HepG2 (cell line): ENCODE measurements at regions not wholly inside any gene's neighbourhood (a gene's known extent, or its start where the extent isn't known, plus 50 kb on each side); places are given as distances from the start of the nearest gene placed in this dataset.
A peak's percentile ranks its signal among the peaks of the same experiment; 100 is the strongest.

Source experiments
- ATAC-seq: fragments of 200-7000 bp; cut with Tn5 transposase; 3 replicates; pipeline ENCODE4 v1.9.1; 2020; ENCODE audit warnings: mild to moderate bottlenecking, moderate library complexity
- BruUV-seq: library from RNA; stranded (reverse); fragments of 400-500 nt; replicated peaks from 2 replicates; lab custom pipeline; 2021; lab: Mats Ljungman, UMichigan
- CTCF ChIA-PET: fragments of 300-600 bp; formaldehyde crosslinking; extraction: SDS; loops from one replicate; lab custom pipeline; 2021; ENCODE audit warnings: low total read pairs, inconsistent platforms, low intra/inter-chr PET ratio; lab: Yijun Ruan, JAX
- POLR2A ChIA-PET: fragments of 350-600 bp; sonication (Branson Sonifier 250); formaldehyde crosslinking; loops from one replicate; lab custom pipeline; 2020; ENCODE audit warnings: antibody characterized with exemption, inconsistent platforms; lab: Yijun Ruan, JAX
- DNase-seq: peaks from one replicate; pipeline ENCODE4 v3.0.0-alpha.2; 2015; ENCODE audit warnings: low spot score
- FAIRE-seq: peaks from 3 replicates; lab custom pipeline; 2011; peaks lifted over from hg19 to GRCh38; lab: Jason Lieb, UNC
- H2AFZ ChIP-seq: one replicate; pipeline ENCODE4 v1.6.1; 2011; ENCODE audit warnings: low read length, inconsistent platforms
- H3K27ac ChIP-seq: fragments of 300-600 bp; 3 replicates; pipeline ENCODE4 v1.8.0; 2011; ENCODE audit warnings: mixed run types, mild to moderate bottlenecking, mixed read lengths, low read length, inconsistent platforms; ENCODE audit not compliant: insufficient read depth; ENCODE audit errors: extremely low read length
- H3K27me3 ChIP-seq, 2 experiments: fragments of 200-600 bp in 1 of 2; 2 replicates in 1 of 2; 3 replicates in 1 of 2; pipeline versions ENCODE4 v1.6.0 to v1.8.0; 2011; ENCODE audit warnings: low read length in 2 of 2, mild to moderate bottlenecking in 2 of 2, moderate library complexity in 2 of 2, inconsistent platforms in 1 of 2; ENCODE audit not compliant: insufficient read depth in 2 of 2, control insufficient read depth in 1 of 2
- H3K36me3 ChIP-seq, 2 experiments: fragments of 200-600 bp in 1 of 2; replicated peaks in 1 of 2; 2 replicates in 1 of 2; 3 replicates in 1 of 2; pipeline versions ENCODE4 v1.5.1 to v1.8.0; 2011; ENCODE audit warnings: low read length in 2 of 2, inconsistent platforms in 1 of 2; ENCODE audit not compliant: insufficient read depth in 2 of 2, control insufficient read depth in 1 of 2
- H3K4me1 ChIP-seq: 2 replicates; pipeline ENCODE4 v1.5.1; 2012; ENCODE audit warnings: low read length, inconsistent platforms; ENCODE audit not compliant: insufficient read depth
- H3K4me2 ChIP-seq: 2 replicates; pipeline ENCODE4 v1.6.0; 2011; ENCODE audit warnings: low read depth, low read length, inconsistent platforms
- H3K4me3 ChIP-seq, 3 experiments: fragments of 200-600 bp in 1 of 3; sonication (generic), shearing (Covaris generic) in 1 of 3; replicated peaks in 1 of 3; 2 replicates each; pipeline ENCODE4 v1.5.1; 2011 to 2016; ENCODE audit warnings: low read length in 3 of 3, inconsistent platforms in 2 of 3, low read depth in 2 of 3, mild to moderate bottlenecking in 2 of 3, control low read depth in 1 of 3, mixed read lengths in 1 of 3; ENCODE audit not compliant: insufficient read depth in 1 of 3
- H3K79me2 ChIP-seq: one replicate; pipeline ENCODE4 v1.6.1; 2011; ENCODE audit warnings: low read length, inconsistent platforms; ENCODE audit not compliant: insufficient read depth
- H3K9ac ChIP-seq: 2 replicates; pipeline ENCODE4 v1.6.0; 2011; ENCODE audit warnings: mild to moderate bottlenecking, low read depth, low read length, inconsistent platforms; ENCODE audit not compliant: insufficient read depth
- H3K9me3 ChIP-seq: 2 replicates; pipeline ENCODE4 v1.5.1; 2012; ENCODE audit warnings: mild to moderate bottlenecking, low read length
- H4K20me1 ChIP-seq: 2 replicates; pipeline ENCODE4 v1.6.0; 2011; ENCODE audit warnings: inconsistent platforms, mild to moderate bottlenecking, low read length, moderate library complexity; ENCODE audit not compliant: insufficient read depth
- CAMTA2 ChIP-seq: sonication (generic); formaldehyde crosslinking; IDR thresholded peaks from 2 replicates; pipeline ENCODE4 v1.4.0; 2020; ENCODE audit warnings: mild to moderate bottlenecking, missing genetic modification reagents, borderline replicate concordance
- FOXA3 ChIP-seq: IDR thresholded peaks from 2 replicates; pipeline ENCODE4 v1.6.1; 2016; ENCODE audit warnings: missing genetic modification reagents, missing compliant biosample characterization
- GTF3A ChIP-seq: sonication (generic); formaldehyde crosslinking; conservative IDR thresholded peaks from 2 replicates; pipeline ENCODE4 v1.4.0; 2020; ENCODE audit warnings: mild to moderate bottlenecking, missing genetic modification reagents
- HDAC6 ChIP-seq: fragments of 200-600 bp; sonication (generic); IDR thresholded peaks from 2 replicates; pipeline ENCODE4 v1.7.0; 2017; ENCODE audit warnings: mild to moderate bottlenecking, antibody characterized with exemption, low read length, low read depth
- NFE2L2 ChIP-seq: fragments of 150-350 bp; IDR thresholded peaks from 2 replicates; pipeline ENCODE4 v1.6.1; 2014; ENCODE audit warnings: low read length
- POGZ ChIP-seq: sonication (generic); formaldehyde crosslinking; IDR thresholded peaks from 2 replicates; pipeline ENCODE4 v1.4.0; 2020; ENCODE audit warnings: mild to moderate bottlenecking, missing genetic modification reagents
- PRMT3 ChIP-seq: sonication (generic); formaldehyde crosslinking; IDR thresholded peaks from 2 replicates; pipeline ENCODE4 v1.8.1; 2022; ENCODE audit warnings: low read depth, mild to moderate bottlenecking, moderate library complexity, missing genetic modification reagents, borderline replicate concordance
- RORA ChIP-seq: sonication (generic); formaldehyde crosslinking; IDR thresholded peaks from 2 replicates; pipeline ENCODE4 v1.5.0; 2020; ENCODE audit warnings: mild to moderate bottlenecking, missing genetic modification reagents, moderate library complexity
- ZNF251 ChIP-seq: sonication (generic); formaldehyde crosslinking; IDR thresholded peaks from 2 replicates; pipeline ENCODE4 v1.9.0; 2021; ENCODE audit warnings: mild to moderate bottlenecking, missing genetic modification reagents
- ZNF30 ChIP-seq: sonication (generic); formaldehyde crosslinking; IDR thresholded peaks from 2 replicates; pipeline ENCODE4 v1.5.0; 2020; ENCODE audit warnings: mild to moderate bottlenecking, missing genetic modification reagents
- ZSCAN9 ChIP-seq: IDR thresholded peaks from 2 replicates; pipeline ENCODE4 v1.6.1; 2016; ENCODE audit warnings: borderline replicate concordance
- WGBS: methylation state at CpG from one replicate; pipeline ENCODE4 v1.1.6; 2017; ENCODE audit warnings: low lambda C conversion rate; 5-methylcytosine and 5-hydroxymethylcytosine counted together
- in situ Hi-C: cut with HindIII; loops from 2 replicates; pipeline ENCODE4 v1.10.0; 2017; ENCODE audit warnings: low pct_unique_long_range_greater_than_20kb; ENCODE audit not compliant: extremely low pct_ligation_motif_present
- intact Hi-C: fragments of 100-400 bp; cut with micrococcal nuclease; formaldehyde crosslinking; loops from one replicate; pipeline ENCODE4 v1.10.0; 2022; ENCODE audit not compliant: unreplicated experiment
- TF ChIP-seq, protein P1 (sequence below): sonication (generic); formaldehyde crosslinking; IDR thresholded peaks from 2 replicates; pipeline ENCODE4 v1.5.0; 2020; ENCODE audit warnings: mild to moderate bottlenecking, missing genetic modification reagents
- TF ChIP-seq, protein P2 (sequence below): sonication (generic); formaldehyde crosslinking; IDR thresholded peaks from 2 replicates; pipeline ENCODE4 v1.5.1; 2020; ENCODE audit warnings: mild to moderate bottlenecking, missing genetic modification reagents, moderate library complexity
- TF ChIP-seq, protein P3 (sequence below): sonication (generic); formaldehyde crosslinking; IDR thresholded peaks from 2 replicates; pipeline ENCODE4 v1.4.0; 2020; ENCODE audit warnings: missing genetic modification reagents
- TF ChIP-seq, protein P4 (sequence below): fragments of 450-650 bp; IDR thresholded peaks from 2 replicates; pipeline ENCODE4 v1.6.1; 2016

DNA sequence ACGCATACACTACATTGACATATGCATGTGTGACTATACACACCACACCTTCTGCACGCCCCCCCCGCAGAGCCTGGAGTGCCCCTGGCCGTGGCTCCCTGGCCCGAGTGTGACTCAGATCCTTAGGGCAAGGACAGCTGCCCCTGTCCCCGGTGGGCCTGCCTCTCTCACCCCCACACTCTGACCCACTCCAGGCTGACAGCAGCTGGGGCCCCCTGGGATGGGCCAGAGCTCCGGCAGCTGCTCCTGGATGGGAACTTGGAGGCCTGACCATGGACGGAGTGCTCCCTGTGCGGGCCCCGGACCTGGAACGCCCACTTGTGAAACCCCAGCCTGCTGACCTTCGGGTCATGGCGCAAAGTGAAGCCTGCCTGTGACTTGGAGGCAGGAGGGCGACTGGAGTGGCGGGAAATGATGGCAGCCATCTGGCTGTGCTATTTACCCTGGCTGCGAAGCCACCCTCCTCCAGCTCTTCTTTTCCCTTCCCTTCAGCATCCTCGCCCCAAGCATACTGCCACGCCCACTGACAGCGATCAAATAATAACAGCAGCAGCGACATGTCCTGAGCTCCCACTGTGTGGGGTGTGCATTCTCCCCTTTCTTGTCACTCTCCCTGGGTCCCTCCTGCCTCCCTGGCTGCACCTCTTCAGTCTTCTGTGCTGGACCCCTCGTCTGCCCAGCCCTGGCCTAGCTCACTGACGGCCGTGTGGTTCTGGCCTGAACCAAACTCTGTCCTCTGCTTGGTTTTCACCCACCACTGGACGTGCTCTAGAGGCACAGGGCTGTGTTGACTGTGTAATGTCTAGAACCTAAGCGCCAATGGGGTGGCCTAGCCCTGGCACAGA, 90.7 kb upstream of the MEF2A start:
- no peak overlapping the region for H3K4me3 ChIP-seq
- ChIA-PET CTCF (no interaction called here), POLR2A (interaction anchor here (1.1 to 1.3 kb wide), 2 partner anchors 21 to 54 kb away, joined by 4 read pairs; no protein-coding TSS in a partner anchor)
- BruUV-seq = no TSS peak
- H3K27me3 ChIP-seq = peaks cover 0 to 4% of the 10 kb centered on the region in 2 experiments; a peak in 2 of 5 replicates
- H3K36me3 ChIP-seq = no peaks in the 10 kb centered on the region
- no peak overlapping the region for H3K9ac ChIP-seq
- H3K4me2 ChIP-seq = no peak overlapping the region; the same call in 1 of the 2 replicates
- FAIRE-seq (no peak), DNase-seq (no peak), ATAC-seq (peak; percentile 40)
- WGBS = 57% methylated on average over 19 of the region's 25 CpGs
- peaks cover 44% of the 10 kb centered on the region for H3K4me1 ChIP-seq
- intact Hi-C loops (no loop called here), in situ Hi-C loops (no loop called here)
- no peaks in the 10 kb centered on the region for H3K79me2 ChIP-seq
- H2AFZ ChIP-seq = no peak overlapping the region
- H3K27ac ChIP-seq = no peak overlapping the region
- H4K20me1 ChIP-seq = no peaks in the 10 kb centered on the region
- no peaks in the 10 kb centered on the region for H3K9me3 ChIP-seq
- no peak for TF ChIP-seq GTF3A (CRISPR knock-in tag)
- TF ChIP-seq, protein P1, sequence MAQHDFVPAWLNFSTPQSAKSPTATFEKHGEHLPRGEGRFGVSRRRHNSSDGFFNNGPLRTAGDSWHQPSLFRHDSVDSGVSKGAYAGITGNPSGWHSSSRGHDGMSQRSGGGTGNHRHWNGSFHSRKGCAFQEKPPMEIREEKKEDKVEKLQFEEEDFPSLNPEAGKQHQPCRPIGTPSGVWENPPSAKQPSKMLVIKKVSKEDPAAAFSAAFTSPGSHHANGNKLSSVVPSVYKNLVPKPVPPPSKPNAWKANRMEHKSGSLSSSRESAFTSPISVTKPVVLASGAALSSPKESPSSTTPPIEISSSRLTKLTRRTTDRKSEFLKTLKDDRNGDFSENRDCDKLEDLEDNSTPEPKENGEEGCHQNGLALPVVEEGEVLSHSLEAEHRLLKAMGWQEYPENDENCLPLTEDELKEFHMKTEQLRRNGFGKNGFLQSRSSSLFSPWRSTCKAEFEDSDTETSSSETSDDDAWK (CRISPR knock-in tag) = no peak
- TF ChIP-seq POGZ = 0 out of 2 replicates have a peak, but pooled peaks have one; percentile 31
- TF ChIP-seq, protein P2, sequence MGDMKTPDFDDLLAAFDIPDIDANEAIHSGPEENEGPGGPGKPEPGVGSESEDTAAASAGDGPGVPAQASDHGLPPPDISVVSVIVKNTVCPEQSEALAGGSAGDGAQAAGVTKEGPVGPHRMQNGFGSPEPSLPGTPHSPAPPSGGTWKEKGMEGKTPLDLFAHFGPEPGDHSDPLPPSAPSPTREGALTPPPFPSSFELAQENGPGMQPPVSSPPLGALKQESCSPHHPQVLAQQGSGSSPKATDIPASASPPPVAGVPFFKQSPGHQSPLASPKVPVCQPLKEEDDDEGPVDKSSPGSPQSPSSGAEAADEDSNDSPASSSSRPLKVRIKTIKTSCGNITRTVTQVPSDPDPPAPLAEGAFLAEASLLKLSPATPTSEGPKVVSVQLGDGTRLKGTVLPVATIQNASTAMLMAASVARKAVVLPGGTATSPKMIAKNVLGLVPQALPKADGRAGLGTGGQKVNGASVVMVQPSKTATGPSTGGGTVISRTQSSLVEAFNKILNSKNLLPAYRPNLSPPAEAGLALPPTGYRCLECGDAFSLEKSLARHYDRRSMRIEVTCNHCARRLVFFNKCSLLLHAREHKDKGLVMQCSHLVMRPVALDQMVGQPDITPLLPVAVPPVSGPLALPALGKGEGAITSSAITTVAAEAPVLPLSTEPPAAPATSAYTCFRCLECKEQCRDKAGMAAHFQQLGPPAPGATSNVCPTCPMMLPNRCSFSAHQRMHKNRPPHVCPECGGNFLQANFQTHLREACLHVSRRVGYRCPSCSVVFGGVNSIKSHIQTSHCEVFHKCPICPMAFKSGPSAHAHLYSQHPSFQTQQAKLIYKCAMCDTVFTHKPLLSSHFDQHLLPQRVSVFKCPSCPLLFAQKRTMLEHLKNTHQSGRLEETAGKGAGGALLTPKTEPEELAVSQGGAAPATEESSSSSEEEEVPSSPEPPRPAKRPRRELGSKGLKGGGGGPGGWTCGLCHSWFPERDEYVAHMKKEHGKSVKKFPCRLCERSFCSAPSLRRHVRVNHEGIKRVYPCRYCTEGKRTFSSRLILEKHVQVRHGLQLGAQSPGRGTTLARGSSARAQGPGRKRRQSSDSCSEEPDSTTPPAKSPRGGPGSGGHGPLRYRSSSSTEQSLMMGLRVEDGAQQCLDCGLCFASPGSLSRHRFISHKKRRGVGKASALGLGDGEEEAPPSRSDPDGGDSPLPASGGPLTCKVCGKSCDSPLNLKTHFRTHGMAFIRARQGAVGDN (CRISPR knock-in tag) = peak; percentile 38; the same call in 1 of the 2 replicates
- TF ChIP-seq HDAC6 = no peak
- no peak for TF ChIP-seq ZNF30 (CRISPR knock-in tag)
- no peak for TF ChIP-seq FOXA3
- TF ChIP-seq, protein P3, sequence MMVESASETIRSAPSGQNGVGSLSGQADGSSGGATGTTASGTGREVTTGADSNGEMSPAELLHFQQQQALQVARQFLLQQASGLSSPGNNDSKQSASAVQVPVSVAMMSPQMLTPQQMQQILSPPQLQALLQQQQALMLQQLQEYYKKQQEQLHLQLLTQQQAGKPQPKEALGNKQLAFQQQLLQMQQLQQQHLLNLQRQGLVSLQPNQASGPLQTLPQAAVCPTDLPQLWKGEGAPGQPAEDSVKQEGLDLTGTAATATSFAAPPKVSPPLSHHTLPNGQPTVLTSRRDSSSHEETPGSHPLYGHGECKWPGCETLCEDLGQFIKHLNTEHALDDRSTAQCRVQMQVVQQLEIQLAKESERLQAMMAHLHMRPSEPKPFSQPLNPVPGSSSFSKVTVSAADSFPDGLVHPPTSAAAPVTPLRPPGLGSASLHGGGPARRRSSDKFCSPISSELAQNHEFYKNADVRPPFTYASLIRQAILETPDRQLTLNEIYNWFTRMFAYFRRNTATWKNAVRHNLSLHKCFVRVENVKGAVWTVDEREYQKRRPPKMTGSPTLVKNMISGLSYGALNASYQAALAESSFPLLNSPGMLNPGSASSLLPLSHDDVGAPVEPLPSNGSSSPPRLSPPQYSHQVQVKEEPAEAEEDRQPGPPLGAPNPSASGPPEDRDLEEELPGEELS (CRISPR knock-in tag) = no peak
- TF ChIP-seq ZNF251 (CRISPR knock-in tag) = no peak
- TF ChIP-seq ZSCAN9 (CRISPR knock-in tag) = no peak
- TF ChIP-seq, protein P4, sequence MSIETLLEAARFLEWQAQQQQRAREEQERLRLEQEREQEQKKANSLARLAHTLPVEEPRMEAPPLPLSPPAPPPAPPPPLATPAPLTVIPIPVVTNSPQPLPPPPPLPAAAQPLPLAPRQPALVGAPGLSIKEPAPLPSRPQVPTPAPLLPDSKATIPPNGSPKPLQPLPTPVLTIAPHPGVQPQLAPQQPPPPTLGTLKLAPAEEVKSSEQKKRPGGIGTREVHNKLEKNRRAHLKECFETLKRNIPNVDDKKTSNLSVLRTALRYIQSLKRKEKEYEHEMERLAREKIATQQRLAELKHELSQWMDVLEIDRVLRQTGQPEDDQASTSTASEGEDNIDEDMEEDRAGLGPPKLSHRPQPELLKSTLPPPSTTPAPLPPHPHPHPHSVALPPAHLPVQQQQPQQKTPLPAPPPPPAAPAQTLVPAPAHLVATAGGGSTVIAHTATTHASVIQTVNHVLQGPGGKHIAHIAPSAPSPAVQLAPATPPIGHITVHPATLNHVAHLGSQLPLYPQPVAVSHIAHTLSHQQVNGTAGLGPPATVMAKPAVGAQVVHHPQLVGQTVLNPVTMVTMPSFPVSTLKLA = no peak
- TF ChIP-seq CAMTA2 (CRISPR knock-in tag) = no peak
- no peak for TF ChIP-seq PRMT3 (CRISPR knock-in tag)
- TF ChIP-seq RORA = no peak
- no peak for TF ChIP-seq NFE2L2
